Nucleus accumbens (tissue), 56 donors: ENCODE measurements at regions not wholly inside any gene's neighbourhood (a gene's known extent, or its start where the extent isn't known, plus 50 kb on each side); places are given as distances from the start of the nearest gene placed in this dataset.

Experiments
- DNase-seq, 56 donors: peaks; one replicate each; lab custom pipeline; 2025; lab: John Stamatoyannopoulos, UW

DNA sequence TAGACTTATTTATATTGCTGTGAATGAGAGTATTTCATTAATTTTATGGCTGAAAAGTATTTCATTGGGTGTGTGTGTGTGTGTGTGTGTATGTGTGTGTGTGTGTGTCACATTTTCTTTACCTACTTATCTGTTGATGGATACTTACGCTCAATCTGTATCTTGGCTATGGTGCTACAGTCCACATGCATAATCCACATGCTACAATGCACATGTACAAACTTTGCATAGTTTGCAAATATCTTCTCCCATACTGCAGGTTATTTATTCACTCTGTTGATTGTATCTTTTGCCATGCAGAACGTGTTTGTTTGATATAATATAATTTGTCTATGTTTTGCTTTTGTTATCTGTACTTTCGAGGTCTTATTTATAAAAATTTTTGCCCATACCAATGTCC lies 167.8 kb downstream of the RAB28 start:
- DNase-seq = no peak

DNA sequence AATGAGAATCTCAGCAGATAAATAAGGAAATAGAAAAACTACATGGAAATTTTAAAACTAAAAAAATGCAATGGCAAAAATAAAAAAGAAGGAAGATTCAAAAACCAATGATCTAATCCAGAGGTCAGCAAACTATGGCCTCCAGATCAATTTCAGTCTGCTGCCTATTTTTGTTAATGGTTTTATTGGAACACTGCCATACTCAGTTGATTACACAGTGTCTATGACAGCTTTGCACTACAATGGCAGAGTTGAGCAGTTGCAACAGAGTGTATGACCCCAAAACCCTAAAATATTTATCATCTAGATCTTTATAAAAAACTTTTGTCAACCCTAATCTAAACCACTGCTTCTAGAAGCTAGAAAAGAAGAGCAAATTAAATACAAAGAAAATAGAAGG lies 170.3 kb downstream of the RAB28 start:
- DNase-seq = no peak

DNA sequence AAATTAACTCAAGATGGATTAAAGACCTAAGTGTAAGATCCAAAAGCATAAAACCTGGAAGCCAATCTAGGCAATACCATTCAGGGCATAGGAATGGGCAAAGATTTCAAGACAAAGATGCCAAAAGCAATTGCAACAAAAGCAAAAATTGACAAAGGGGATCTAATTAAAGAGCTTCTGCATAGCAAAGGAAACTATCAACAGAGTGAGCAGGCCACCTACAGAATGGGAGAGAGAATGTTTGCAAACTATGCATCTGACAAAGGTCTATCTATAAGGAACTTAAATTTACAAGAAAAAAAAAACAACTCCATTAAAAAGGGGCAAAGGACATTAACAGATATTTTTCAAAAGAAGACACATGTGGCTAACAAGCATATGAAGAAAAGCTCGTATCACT lies 171.9 kb downstream of the RAB28 start:
- DNase-seq = no peak

DNA sequence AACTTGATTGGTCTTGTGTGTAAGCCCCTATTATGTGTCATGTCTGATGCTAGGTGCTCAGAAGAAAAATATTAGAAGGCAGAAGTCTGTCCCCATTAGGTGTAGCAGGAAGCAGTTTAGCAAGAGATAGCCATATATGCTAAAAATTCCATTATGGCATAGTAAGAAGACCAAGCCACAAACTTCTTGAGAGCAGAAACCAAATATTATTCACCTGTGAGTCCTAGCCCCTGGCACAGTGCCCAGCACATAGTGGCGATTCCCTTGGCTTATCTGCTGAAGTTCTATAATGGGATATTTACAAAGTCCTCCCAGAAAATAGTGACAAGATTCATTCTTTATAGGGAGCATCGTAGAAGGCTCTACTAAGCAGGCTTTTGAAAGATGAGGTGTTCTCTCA lies 174.4 kb downstream of the RAB28 start:
- DNase-seq = no peak

DNA sequence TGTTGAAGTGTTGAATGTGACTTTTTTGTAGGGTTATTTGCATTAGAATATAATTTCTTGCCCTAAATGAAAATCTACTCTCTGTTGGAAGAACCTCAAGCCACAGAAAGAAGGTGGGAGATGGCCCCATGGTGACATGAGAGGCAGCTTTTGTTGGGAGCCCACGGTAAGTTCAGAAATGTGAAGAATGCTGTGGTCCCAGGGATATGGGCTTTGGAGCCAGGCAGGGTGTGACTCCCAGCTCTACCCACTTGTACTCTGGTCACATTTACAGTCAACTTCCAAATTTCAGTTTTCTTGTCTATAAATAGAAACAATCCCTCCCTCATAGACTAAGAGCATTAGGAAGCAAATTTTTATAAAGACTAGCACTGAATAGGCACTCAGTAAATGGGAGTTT lies 177.8 kb downstream of the RAB28 start:
- DNase-seq = no peak

DNA sequence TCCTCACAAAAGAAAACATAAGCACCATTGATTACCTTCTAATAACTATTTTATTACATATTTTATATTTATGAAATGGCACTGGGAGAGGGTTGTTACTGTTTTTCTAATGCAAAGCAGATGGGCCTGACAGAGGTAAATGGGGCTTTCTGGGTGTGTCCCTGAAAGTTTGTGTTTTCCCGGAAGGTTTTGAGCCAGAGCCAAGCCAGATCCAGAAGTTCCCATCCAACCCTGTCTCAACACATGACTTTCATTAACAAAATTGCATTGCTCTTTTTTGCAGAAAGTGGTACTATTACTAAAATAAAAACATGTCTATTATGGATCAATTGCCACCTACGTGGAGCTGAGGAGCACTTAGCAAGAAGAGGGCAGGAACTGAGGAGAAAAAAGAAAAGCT lies 181.3 kb downstream of the RAB28 start:
- DNase-seq = no peak

DNA sequence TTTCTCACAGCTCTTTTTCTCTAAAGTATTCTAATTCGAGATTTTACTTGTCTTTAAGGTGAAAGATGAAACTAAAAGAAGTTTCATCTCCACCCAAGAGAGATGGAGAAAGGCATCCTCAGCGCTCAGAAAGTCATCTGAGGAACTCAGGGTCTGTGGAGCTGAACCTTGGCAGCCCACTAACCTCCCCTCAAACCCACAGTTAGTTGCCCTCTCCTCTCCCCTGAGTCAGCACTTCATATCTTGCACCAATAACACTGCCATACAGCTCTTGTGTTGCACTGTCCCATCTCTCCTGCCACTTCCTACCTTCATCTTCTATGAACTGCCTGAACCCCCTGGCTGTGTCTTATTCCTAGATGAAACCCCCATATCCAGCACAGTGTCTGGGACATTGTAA lies 184.8 kb downstream of the RAB28 start:
- DNase-seq = no peak

DNA sequence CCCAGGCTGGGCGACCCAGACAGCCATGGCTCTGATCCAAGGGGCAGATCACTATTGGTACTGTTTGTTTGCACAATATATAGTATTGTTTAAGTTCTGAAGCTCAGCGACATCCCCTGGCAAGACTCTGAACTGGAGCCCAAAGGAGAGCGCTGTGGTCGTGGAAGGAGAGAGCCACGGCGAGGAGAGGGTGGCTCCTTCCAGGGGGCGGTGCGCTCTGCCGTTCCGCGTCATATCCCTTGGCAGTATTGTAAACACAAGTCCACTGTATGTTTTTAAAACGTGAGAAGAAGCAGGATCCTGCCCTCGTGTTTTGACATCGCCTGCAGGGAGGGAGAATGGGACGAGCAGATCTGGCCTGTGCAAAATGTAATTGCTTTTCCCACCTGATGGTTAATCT lies 185.5 kb downstream of the RAB28 start:
- DNase-seq = no peak

DNA sequence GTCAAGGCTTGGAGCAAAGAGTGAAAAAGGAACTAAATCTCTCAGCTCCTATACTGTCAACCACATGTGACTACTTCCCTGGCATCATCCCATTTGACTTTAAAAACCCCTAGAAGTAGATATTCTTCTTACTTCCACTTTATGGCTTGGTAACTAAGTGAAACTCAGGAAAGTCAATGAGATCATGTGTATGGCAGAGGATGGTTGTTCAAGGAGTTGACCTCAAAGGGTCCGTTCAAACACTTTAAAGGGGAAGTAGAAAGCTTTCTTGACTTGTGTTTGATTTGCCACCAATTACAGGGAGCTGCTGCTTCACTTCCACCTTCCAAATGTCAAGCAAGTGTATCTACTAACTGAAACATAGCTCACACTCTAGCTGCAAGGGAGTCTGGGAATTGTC lies 187.2 kb downstream of the RAB28 start:
- DNase-seq = no peak

DNA sequence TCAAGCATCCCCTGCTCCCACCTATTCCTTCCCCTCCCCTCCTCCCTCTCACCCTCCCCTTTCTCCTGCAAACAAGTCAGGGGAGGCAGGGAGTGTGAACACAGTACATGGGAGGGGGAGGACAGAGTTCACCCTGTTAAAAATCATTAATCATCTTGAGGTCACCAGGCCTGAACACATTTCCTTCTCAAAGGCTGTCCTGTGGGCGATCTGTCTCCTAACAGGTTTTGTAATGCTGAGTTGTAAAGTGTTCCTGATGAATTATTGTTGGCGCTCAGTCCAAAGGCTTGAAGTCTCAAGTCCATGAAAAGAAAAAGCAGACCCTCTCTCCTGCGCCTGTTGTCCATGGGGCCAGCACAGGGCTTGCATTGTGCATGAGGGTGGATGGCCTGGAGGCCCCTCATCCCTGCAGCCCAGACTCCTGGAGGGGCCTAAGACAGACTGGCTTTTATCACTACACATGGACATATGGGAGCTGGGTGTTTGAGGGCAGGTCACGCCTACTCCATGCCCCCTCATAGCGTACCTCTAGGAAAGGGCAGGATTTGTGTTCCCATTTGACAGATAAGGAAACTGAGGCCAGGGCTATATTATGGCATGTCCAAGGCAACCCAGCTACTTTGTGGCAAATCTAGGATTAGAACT lies 189.1 kb downstream of the RAB28 start:
- no peak for DNase-seq

DNA sequence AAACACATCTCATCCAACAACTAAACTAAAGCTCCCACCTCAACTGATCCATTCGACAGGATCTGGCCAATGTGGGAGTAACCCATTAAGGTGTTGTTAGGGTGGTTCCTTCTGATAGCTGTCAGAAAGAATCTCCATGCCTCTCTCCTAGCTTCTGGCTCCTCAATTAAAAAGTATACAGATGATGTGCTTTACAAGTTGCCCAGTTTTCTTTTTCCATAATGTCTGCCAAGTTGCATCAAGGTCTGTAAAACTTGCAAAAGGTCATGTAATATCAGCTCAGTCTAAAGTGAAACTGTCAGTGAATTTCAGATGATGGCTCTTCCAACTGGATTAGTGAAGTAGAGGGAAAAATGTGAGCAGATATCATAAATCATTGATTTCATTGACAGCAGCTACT lies 191.8 kb downstream of the RAB28 start:
- DNase-seq = no peak

DNA sequence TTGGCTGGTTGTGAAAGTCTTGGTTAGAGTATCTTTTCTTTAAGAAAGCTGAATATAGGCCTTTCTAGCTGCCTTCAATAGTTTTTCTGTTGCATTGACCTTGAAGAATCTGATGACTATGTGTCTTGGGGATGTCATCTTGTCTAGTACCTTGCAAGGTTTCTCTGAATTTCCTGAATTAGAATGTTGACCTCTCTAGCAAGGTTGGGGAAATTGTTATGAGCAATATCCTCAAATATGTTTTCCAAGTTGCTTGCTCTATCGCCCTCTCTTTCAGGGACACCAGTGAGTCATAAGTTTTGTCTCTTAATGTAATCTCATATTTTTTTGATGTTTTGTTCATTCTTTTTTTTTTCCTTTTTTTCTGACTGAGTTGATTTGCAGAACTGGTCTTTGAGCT lies 194.7 kb downstream of the RAB28 start:
- DNase-seq = no peak

DNA sequence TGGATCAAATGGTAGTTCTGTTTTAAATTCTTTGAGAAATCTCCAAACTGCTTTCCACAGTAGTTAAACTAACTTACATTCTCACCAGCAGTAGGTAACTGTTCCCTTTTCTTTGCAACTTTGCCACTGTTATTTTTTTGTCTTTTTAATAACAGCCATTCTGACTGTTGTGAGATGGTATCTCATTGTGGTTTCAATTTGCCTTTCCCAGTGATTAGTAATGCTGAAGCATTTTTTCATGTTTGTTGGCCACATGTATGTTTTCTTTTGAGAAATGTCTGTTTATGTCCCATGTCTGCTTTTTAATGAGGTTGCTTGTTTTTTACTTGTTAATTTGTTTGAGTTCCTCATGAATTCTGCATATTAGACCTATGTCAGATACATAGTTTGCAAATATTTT lies 198.8 kb downstream of the RAB28 start:
- no peak for DNase-seq

DNA sequence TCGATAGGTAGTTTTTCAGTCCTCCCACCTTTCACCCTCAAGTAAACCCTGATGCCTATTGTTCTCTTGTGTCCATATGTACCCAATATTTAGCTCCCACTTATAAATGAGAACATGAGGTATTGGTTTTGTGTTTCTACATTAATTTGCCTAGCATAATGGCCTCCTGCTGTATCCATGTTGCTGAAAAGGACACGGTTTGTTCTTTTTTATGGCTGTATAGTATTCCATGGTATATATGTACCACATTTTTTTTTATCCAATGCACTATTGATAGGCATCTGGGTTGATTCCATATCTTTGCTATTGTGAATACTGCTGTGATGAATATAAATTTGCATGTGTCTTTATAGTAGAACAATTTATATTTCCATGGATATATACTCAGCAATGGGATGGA lies 199.2 kb downstream of the RAB28 start:
- DNase-seq = no peak

DNA sequence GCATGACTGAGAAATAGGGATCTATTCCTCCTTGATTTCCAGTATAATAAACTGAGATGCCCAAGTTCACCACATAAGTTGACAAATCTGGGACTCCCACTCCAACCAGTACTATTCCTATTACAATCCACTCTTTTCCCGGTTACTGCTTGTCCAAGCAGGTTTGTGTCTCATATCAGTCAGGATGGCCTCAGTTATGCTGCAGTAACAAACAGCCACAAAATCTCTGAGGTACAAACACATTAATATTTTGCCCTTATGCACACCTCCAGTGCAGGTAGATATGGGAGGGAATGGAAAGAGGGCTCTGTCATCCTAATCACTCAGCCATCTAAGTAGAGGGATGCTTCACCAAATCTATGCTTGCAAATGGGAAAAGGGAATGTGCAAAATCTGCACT lies 207.8 kb downstream of the RAB28 start:
- no peak for DNase-seq

DNA sequence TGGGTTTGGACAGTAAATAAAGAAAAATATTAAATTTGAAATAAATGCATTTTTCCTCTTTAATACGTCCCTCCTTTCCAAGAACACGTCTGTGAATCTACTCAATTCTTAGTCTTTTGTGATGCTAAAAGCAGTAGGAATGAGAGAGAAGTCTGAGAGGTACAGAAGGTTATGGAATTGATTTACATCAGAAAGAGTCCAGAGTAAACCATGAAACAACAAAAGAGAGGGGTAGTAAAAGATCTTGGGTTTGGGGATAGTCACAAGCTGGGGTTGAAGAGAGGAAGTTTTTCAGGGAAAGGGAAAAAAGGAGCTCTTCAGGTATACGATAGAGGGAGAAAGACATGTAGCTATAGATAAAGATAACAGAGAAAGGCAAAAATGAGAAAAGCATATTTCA lies 215.4 kb downstream of the RAB28 start:
- no peak for DNase-seq

DNA sequence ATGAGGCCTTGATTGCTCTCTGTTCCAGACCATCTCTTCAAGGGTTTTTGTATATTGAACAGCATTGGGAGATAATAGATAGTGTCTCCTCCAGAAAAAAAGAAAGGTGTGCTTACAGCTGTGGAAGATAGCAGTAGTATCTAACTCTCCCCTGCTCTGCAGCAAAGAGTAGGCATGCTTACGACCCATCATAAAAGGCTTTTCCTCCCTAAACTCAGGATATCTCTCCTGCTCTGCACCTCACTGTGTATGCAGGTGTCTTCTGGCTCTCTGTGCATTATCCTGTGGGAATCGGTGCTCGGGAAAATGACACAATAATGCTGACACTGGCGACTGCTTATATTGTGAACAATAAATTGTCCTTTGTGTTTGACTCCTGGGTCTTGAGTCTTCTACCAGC lies 216.0 kb downstream of the RAB28 start:
- DNase-seq = no peak

DNA sequence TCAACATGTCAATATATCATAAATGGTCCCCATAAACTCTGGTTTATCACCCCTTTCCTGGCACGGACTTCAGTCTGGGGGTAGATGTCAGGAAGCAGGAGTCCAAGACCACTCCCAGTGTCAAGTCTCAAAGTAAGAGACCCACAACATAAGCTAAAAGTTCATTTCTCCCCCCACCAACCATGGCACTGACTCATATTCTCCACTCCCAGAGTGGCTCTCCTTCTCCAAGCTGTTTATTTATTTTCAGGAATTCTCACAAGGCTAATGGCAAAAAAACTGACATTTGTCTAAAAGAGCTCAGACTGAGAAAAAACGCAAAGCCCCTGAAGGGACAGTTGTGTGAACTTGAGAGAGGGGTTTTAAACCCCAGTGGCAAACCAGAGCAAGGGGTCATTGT lies 217.0 kb downstream of the RAB28 start:
- DNase-seq = no peak

DNA sequence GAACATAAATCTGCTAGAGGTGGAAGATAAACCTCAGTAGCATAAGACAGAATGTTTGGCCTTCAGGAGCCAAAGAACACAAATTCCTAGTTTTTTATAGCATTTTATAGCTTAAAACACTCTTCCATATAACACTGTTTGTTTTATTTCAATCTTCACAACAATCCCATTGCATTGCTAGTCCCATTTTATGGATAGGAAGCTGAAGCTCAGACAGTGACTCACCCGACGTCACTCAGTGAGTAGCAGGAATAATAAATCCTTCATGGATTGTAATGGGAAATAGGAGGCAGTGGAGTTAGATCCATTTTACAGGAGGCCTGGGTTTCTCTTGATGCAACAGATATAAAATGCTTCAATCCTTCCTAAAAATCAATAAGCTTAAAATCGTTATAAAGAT lies 217.5 kb downstream of the RAB28 start:
- no peak for DNase-seq

DNA sequence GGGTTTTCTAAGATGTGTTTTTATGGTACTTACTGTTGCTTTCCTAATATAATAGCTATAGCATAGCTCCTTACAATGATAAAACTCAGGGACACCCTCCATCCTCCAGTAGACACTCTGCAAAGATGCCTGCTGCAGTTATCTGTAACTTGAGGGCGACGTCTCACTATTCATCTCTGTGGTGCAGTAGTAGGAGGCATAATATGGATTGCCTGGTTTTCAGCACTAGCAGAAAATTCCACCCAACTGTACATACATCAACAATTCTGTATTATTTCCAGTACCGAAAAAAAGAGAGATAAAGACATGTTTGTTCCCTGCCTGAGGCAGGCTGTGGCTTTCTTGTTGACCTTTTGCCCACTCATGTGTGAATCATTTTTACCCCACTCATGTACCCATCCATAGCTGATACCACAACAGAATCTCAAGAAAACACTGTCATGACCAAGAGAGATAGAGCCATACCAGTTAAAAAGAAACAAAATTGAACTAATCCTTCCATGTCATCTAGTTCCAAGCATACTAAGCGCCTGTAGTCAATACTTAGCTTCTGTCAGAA lies 220.1 kb downstream of the RAB28 start:
- no peak for DNase-seq

DNA sequence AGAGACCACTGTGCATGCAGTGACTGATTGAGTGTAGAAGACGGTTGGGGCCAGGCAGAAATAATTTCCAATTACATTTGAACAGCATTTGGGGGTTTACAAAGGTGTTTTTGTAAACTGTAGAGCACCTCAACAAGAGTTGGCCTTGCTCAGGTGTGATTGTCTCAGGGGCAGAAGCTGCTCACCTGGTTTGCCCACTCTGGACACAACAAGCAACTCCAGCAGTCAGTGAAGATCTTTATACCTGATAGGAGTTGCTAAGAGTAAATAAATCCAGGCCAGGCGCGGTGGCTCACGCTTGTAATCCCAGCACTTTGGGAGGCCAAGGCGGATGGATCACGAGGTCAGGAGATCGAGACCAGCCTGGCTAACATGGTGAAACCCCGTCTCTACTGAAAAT lies 221.3 kb downstream of the RAB28 start:
- no peak for DNase-seq

DNA sequence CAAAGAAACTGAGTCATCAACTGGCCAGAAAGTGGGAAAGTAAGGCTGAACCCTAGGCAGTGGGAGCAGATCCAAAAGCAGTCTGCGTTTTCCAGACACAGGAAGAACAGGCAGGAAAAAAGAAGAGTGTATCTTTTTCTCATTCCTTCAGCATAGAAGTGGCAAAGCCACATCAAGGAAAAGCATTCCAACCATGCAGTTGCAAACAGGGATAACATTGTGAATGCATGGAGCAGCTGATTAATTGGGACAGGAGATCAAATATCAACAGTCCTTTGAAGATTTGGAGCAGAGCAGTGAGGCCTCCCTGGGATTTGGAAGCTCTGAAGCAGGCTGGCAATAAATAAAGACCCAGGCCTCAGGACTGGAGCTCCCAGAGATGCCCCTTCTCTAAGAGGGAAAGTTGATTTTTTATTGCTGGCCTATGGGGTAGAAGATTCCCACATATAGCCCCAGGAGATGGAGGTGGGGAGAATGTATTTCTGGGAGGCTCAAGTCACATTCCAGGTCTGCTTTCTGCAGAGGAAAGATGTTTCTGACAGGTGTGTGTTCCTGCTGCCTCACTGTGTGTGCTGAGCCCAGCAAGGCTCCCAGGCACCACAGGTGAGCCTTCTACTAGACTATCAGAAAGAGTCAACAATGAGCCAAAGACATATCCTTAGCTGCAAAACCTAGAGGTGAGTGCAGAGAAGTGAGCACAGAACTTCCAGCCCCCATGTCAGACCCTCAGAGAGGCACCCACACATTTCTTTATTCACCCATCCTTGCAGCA lies 222.5 kb downstream of the RAB28 start:
- DNase-seq = no peak
